CD4-positive, alpha-beta T cell (primary cell): ENCODE measurements at regions not wholly inside any gene's neighbourhood (a gene's known extent, or its start where the extent isn't known, plus 50 kb on each side); places are given as distances from the start of the nearest gene placed in this dataset.

ENCODE experiments used
- ATAC-seq: fragments of 200-7000 bp; cut with Tn5 transposase; one replicate; pipeline ENCODE4 v1.10.0; 2022; ENCODE audit warnings: mild to moderate bottlenecking; ENCODE audit not compliant: poor library complexity
- CTCF ChIA-PET: fragments of 350-600 bp; sonication (Branson Sonifier 250); formaldehyde crosslinking; loops from one replicate; lab custom pipeline; 2021; ENCODE audit warnings: antibody characterized with exemption, inconsistent platforms; lab: Charles Lee
- POLR2A ChIA-PET: fragments of 350-600 bp; sonication (Branson Sonifier 250); formaldehyde crosslinking; loops from one replicate; lab custom pipeline; 2021; ENCODE audit warnings: antibody characterized with exemption, inconsistent platforms; lab: Charles Lee
- DNase-seq, 14 experiments: peaks; one replicate each; pipeline ENCODE4 v3.0.0-alpha.2; 2013 to 2020; ENCODE audit warnings: mixed read lengths in 2 of 14
- H3K27ac ChIP-seq, 2 donors: one replicate each; pipeline versions ENCODE4 v1.5.1 to v1.7.0; 2013; ENCODE audit warnings: low read length in 2 of 2, low read depth in 1 of 2, mild to moderate bottlenecking in 1 of 2
- H3K27me3 ChIP-seq, 2 experiments: 1 replicate in 1 of 2; 2 replicates in 1 of 2; pipeline versions ENCODE4 v1.6.1 to v1.7.0; 2013; ENCODE audit warnings: low read length in 2 of 2, control low read depth in 1 of 2, mild to moderate bottlenecking in 1 of 2, moderate library complexity in 1 of 2; ENCODE audit not compliant: insufficient read depth in 2 of 2, control insufficient read depth in 1 of 2
- H3K36me3 ChIP-seq: one replicate; pipeline ENCODE4 v1.6.1; 2013; ENCODE audit warnings: low read length, control low read depth; ENCODE audit not compliant: insufficient read depth
- H3K4me1 ChIP-seq: one replicate; pipeline ENCODE4 v1.6.1; 2013; ENCODE audit warnings: low read length, control low read depth; ENCODE audit not compliant: insufficient read depth
- H3K4me3 ChIP-seq: one replicate; pipeline ENCODE4 v1.5.1; 2013; ENCODE audit warnings: mild to moderate bottlenecking, low read length, moderate library complexity
- H3K9me3 ChIP-seq, 2 experiments: 1 replicate in 1 of 2; 2 replicates in 1 of 2; pipeline versions ENCODE4 v1.6.1 to v1.7.0; 2013; ENCODE audit warnings: low read length in 2 of 2, mild to moderate bottlenecking in 2 of 2, control low read depth in 1 of 2, moderate library complexity in 1 of 2; ENCODE audit not compliant: control insufficient read depth in 1 of 2, insufficient read depth in 1 of 2
- H3K27ac Mint-ChIP-seq: one replicate; pipeline ENCODE4 v1.8.0; 2020; ENCODE audit warnings: mixed read lengths
- H3K27me3 Mint-ChIP-seq: one replicate; pipeline ENCODE4 v1.8.0; 2021; ENCODE audit warnings: mixed read lengths
- H3K36me3 Mint-ChIP-seq: one replicate; pipeline ENCODE4 v1.8.0; 2021; ENCODE audit warnings: low read depth, mixed read lengths
- H3K4me1 Mint-ChIP-seq: one replicate; pipeline ENCODE4 v1.8.0; 2021; ENCODE audit warnings: low read depth, mixed read lengths
- H3K4me3 Mint-ChIP-seq: one replicate; pipeline ENCODE4 v1.8.0; 2020; ENCODE audit warnings: mild to moderate bottlenecking, mixed read lengths
- H3K9me3 Mint-ChIP-seq: one replicate; pipeline ENCODE4 v1.8.0; 2020; ENCODE audit warnings: mixed read lengths
- intact Hi-C, 2 experiments: fragments of 100-400 bp; cut with DNase I in 1 of 2; cut with micrococcal nuclease in 1 of 2; formaldehyde crosslinking; loops; one replicate each; pipeline versions ENCODE4 v1.15.1 to v1.9.0; 2023 to 2025; cut with DNase I, micrococcal nuclease
- TF ChIP-seq, protein P1 (sequence below): fragments of 200-600 bp; IDR thresholded peaks from one replicate; pipeline ENCODE4 v1.8.0; 2022; ENCODE audit warnings: antibody characterized with exemption, mild to moderate bottlenecking

GRCh38 chr15:94125156-94125555 lies 106.2 kb upstream of the MCTP2 start:
- TF ChIP-seq, protein P1, sequence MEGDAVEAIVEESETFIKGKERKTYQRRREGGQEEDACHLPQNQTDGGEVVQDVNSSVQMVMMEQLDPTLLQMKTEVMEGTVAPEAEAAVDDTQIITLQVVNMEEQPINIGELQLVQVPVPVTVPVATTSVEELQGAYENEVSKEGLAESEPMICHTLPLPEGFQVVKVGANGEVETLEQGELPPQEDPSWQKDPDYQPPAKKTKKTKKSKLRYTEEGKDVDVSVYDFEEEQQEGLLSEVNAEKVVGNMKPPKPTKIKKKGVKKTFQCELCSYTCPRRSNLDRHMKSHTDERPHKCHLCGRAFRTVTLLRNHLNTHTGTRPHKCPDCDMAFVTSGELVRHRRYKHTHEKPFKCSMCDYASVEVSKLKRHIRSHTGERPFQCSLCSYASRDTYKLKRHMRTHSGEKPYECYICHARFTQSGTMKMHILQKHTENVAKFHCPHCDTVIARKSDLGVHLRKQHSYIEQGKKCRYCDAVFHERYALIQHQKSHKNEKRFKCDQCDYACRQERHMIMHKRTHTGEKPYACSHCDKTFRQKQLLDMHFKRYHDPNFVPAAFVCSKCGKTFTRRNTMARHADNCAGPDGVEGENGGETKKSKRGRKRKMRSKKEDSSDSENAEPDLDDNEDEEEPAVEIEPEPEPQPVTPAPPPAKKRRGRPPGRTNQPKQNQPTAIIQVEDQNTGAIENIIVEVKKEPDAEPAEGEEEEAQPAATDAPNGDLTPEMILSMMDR: no peak
- Histone ChIP-seq H3K9me3 (no peaks in the 10 kb centered on the region), H3K27me3 (no peaks in the 10 kb centered on the region), H3K4me3 (no peak overlapping the region), H3K36me3 (no peaks in the 10 kb centered on the region), H3K4me1 (no peaks in the 10 kb centered on the region), H3K27ac (no peak overlapping the region)
- ChIA-PET POLR2A (no interaction called here), CTCF (no interaction called here)
- no peak overlapping the region for H3K4me3 Mint-ChIP-seq
- ATAC-seq (no peak), DNase-seq (no peak)
- no peaks in the 10 kb centered on the region for H3K9me3 Mint-ChIP-seq
- H3K27me3 Mint-ChIP-seq: no peaks in the 10 kb centered on the region
- H3K27ac Mint-ChIP-seq: no peak overlapping the region
- no peaks in the 10 kb centered on the region for H3K36me3 Mint-ChIP-seq
- H3K4me1 Mint-ChIP-seq: no peaks in the 10 kb centered on the region
- intact Hi-C loops: no loop called here

GRCh38 chr15:94122516-94122915 lies 108.8 kb upstream of the MCTP2 start:
- no peaks in the 10 kb centered on the region for H3K4me1 ChIP-seq
- H3K27me3 Mint-ChIP-seq: no peaks in the 10 kb centered on the region
- H3K4me3 Mint-ChIP-seq: no peak overlapping the region
- no peak overlapping the region for H3K27ac ChIP-seq
- DNase-seq: no peak
- TF ChIP-seq, protein P1: no peak
- no peaks in the 10 kb centered on the region for H3K36me3 Mint-ChIP-seq
- H3K27ac Mint-ChIP-seq: no peak overlapping the region
- H3K4me1 Mint-ChIP-seq: no peaks in the 10 kb centered on the region
- POLR2A ChIA-PET: no interaction called here
- H3K9me3 ChIP-seq: no peaks in the 10 kb centered on the region
- H3K36me3 ChIP-seq: no peaks in the 10 kb centered on the region
- intact Hi-C loops: loop anchor here in 1 of 2 experiments (5.0 kb wide), 1 partner anchor 1035 kb away; the partner anchor contains the start of gene RGMA
- no peaks in the 10 kb centered on the region for H3K9me3 Mint-ChIP-seq
- CTCF ChIA-PET: no interaction called here
- no peak overlapping the region for H3K4me3 ChIP-seq
- no peaks in the 10 kb centered on the region for H3K27me3 ChIP-seq
- ATAC-seq: no peak

GRCh38 chr15:94119923-94120775 lies 111.2 kb upstream of the MCTP2 start:
- Histone ChIP-seq H3K27ac (no peak overlapping the region), H3K9me3 (no peaks in the 10 kb centered on the region), H3K4me1 (no peaks in the 10 kb centered on the region), H3K27me3 (no peaks in the 10 kb centered on the region), H3K4me3 (no peak overlapping the region), H3K36me3 (no peaks in the 10 kb centered on the region)
- intact Hi-C loops: loop anchor here (1.0 to 5.0 kb wide), 3 partner anchors 1033 to 1090 kb away; partner anchors contain the start of gene RGMA (in 1 of the 2)
- ChIA-PET CTCF (interaction anchor here (0.7 to 1.8 kb wide), 6 partner anchors 12 to 1323 kb away, joined by 3 to 8 read pairs (median 3); no protein-coding TSS in a partner anchor), POLR2A (interaction anchor here (1.2 to 2.2 kb wide), 2 partner anchors 12 to 1090 kb away, joined by 3 to 7 read pairs; no protein-coding TSS in a partner anchor)
- TF ChIP-seq, protein P1: peak; percentile 42
- Mint-ChIP-seq H3K36me3 (no peaks in the 10 kb centered on the region), H3K4me3 (no peak overlapping the region), H3K4me1 (no peaks in the 10 kb centered on the region), H3K27me3 (peaks cover 2% of the 10 kb centered on the region), H3K27ac (no peak overlapping the region), H3K9me3 (no peaks in the 10 kb centered on the region)
- DNase-seq: peak in 11 of 14 experiments; percentile 1 to 82 (median 21)
- ATAC-seq: peak; percentile 96
